ENCODE measurements at regions not wholly inside any gene's neighbourhood (a gene's known extent, or its start where the extent isn't known, plus 50 kb on each side); places are given as distances from the start of the nearest gene placed in this dataset.

DNA sequence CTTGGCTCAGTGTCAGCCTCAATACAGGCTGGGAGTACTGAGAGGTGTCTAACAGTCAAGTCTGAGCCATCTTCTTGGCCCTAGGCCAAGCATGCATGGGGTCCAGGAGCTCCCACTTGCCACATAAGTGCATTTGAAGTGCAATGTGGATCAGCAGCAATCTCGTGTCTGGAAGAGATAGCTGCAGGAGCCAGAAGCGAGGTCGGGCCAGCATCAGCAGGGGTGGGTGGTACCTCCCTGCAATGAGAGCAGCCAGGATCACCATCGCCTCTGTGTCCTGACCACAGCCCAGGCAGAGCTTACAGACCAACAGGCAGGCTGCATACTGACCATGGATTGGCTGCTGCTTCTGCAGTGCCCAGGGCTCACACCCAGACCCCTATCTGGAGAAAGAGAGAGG, 83.0 kb upstream of the CXCL12 start:
- no peaks in the 10 kb centered on the region for H3K4me1 Mint-ChIP-seq
- no peaks in the 10 kb centered on the region for H3K9me3 Mint-ChIP-seq
- ATAC-seq (no peak), DNase-seq (ENCODE audit: low spot score in 2 of 2) (no peak)
- H3K27ac Mint-ChIP-seq: no peak overlapping the region
- no peaks in the 10 kb centered on the region for H3K36me3 Mint-ChIP-seq
- H3K4me3 Mint-ChIP-seq: no peak overlapping the region

DNA sequence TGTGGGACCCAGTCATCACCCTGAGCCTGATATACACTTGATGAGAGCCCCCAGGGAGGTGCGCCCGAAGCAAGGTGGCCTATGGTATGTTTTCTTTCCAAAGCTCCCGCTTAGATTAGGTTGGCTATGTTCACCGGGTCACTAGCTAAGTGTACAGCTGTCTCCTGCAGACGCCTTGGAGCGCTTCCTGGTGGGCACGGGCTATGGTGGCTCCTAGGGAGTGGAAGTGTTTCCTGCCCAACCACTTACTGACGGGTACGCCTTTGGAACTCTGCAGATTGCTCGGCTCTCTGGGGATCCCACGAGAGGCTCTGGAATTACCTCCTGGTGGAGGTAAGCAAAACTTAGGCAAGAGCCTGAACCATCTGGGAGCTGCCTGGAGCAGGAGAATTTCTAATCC, 83.6 kb upstream of the CXCL12 start:
- no peak for ATAC-seq
- Mint-ChIP-seq H3K4me3 (no peak overlapping the region), H3K4me1 (no peaks in the 10 kb centered on the region), H3K36me3 (no peaks in the 10 kb centered on the region), H3K27ac (no peak overlapping the region), H3K9me3 (no peaks in the 10 kb centered on the region)
- no peak for DNase-seq (ENCODE audit: low spot score in 2 of 2)

DNA sequence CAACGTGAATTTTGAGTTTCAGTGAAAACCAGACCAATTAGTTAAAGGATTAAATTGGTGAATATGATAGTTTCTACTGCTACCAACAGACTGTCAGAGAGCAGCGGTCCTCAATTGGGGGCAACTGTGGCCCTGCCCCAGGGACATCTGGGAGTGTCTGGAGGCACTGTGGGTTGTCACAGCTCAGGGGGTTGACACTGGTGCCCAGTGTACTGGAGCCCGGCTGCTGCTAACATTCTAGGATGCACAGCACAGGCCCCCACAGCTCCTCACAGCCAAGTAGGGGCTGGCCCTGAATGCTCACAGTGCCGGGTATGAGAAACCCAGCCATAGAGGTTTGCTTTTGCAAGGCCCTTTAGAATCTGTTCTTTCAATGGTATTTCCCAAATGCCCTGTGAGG, 84.1 kb upstream of the CXCL12 start:
- Mint-ChIP-seq H3K4me1 (no peaks in the 10 kb centered on the region), H3K27ac (no peak overlapping the region), H3K36me3 (no peaks in the 10 kb centered on the region), H3K9me3 (no peaks in the 10 kb centered on the region), H3K4me3 (no peak overlapping the region)
- no peak for DNase-seq (ENCODE audit: low spot score in 2 of 2)
- no peak for ATAC-seq

DNA sequence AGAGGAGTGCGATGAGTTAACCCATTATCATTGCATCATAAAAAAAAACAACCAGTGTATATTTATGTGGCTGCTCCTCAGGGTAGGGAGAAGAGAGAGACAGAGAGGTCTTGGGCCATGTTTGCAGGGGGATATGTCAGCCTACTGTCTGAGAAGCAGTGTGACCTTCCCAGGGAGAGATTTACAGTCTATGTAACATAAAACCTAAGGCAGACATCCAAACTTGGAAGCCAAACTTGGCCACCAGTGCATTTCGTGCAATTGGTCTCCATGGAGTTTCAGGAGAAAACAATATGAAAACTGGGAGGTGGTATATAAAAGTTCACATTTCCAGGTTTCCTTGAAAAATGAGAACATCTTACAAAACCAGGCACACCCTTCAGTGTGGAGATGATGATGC, 85.9 kb upstream of the CXCL12 start:
- Mint-ChIP-seq H3K4me1 (no peaks in the 10 kb centered on the region), H3K27ac (no peak overlapping the region), H3K36me3 (no peaks in the 10 kb centered on the region), H3K9me3 (no peaks in the 10 kb centered on the region), H3K4me3 (no peak overlapping the region)
- DNase-seq (ENCODE audit: low spot score in 2 of 2): no peak
- no peak for ATAC-seq

DNA sequence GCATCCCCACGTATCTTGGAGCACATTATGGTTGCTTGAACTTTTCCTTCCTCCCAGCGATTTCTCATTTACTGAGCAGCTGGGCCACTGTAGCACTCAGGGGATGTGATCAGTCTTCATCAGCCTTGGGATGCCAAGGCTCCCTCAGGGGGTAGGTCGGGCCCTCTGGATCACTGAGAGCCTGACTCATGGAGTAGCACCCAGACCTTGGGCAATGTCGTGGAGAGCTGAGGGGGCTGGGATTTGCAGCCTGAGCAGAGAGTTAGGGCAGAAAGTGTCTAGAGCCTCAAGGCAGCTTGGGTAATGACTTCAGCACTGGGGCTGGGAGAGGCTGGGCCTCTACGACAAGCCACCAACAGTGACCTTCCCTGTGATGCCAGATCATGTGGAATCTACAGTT, 86.5 kb upstream of the CXCL12 start:
- H3K4me3 Mint-ChIP-seq: no peak overlapping the region
- ATAC-seq (no peak), DNase-seq (ENCODE audit: low spot score in 2 of 2) (no peak)
- no peak overlapping the region for H3K27ac Mint-ChIP-seq
- H3K4me1 Mint-ChIP-seq: no peaks in the 10 kb centered on the region
- no peaks in the 10 kb centered on the region for H3K9me3 Mint-ChIP-seq
- no peaks in the 10 kb centered on the region for H3K36me3 Mint-ChIP-seq

DNA sequence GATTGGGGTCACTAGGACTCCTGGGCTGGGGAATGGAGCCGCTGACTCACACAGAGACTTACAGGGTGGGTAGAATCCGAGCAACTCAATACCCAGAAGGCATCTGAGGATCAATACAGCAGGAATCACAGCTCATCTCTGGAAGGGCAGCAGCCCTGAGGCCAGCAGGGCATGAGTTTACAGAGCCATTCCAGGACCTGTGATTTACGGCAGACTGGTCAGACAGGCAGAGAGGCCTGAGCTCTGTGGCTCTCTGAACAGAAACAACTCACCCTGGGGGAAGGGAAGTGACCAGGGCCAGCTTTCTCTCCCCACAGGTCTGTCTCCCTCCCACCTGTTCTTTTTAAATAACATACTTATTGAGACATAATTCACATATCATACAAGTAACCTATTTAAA, 88.2 kb upstream of the CXCL12 start:
- H3K27ac Mint-ChIP-seq: no peak overlapping the region
- no peaks in the 10 kb centered on the region for H3K36me3 Mint-ChIP-seq
- ATAC-seq (no peak), DNase-seq (ENCODE audit: low spot score in 2 of 2) (no peak)
- H3K9me3 Mint-ChIP-seq: no peaks in the 10 kb centered on the region
- no peaks in the 10 kb centered on the region for H3K4me1 Mint-ChIP-seq
- H3K4me3 Mint-ChIP-seq: no peak overlapping the region

DNA sequence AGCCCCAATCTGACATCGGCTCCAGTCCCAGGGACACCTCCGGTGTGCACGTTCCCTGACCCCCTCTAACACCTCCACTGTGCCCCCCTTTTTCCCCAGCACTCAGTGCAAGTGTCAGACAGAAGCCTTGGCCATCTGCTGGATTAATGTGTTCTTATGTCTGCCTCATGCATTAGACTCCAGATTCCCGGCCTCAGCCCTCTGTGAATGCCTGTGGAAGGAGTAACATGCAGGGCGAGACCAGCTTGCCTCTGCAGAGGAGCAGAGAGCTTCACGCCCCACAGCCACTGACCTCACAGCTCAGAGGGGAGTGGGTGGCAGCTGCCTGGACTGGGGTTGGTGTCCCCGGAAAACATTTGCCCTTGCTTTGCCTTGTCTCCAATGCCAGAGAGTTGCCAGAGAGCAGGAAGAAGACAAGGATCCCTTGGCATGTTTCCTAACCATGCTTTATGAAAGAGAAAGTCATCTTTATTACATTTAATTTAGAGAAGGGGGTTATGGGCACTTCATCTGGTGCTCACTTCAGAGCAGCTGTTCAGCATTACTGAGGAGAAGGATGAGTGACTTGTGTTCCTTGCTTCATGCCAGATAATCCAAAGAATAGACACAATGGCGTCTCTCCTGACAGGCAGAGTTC, 91.6 kb upstream of the CXCL12 start:
- ATAC-seq (no peak), DNase-seq (ENCODE audit: low spot score in 2 of 2) (no peak)
- no peaks in the 10 kb centered on the region for H3K36me3 Mint-ChIP-seq
- no peak overlapping the region for H3K27ac Mint-ChIP-seq
- peaks cover 7% of the 10 kb centered on the region for H3K9me3 Mint-ChIP-seq
- no peaks in the 10 kb centered on the region for H3K4me1 Mint-ChIP-seq
- no peak overlapping the region for H3K4me3 Mint-ChIP-seq

DNA sequence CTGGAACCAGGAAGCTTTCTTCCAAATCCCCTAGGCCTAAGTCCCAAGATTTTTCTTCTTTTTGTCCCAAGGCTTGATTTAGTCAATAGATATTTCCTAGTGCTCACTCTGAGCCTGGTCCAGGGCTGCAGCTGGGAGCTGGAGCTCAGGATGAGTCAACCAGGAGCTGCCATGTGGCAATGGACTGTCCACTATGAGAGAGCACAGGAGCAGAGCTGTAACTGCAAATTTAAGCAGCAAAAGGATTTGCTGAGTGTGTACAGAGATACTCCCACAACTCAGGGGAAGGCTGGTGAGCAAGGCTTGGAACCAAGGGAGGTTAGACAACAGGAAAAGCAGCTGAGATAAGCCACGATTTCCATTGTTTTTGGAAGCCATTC, 92.1 kb upstream of the CXCL12 start:
- Mint-ChIP-seq H3K9me3 (peaks cover 7% of the 10 kb centered on the region), H3K36me3 (no peaks in the 10 kb centered on the region), H3K4me3 (no peak overlapping the region), H3K27ac (no peak overlapping the region), H3K4me1 (no peaks in the 10 kb centered on the region)
- no peak for ATAC-seq
- no peak for DNase-seq (ENCODE audit: low spot score in 2 of 2)

DNA sequence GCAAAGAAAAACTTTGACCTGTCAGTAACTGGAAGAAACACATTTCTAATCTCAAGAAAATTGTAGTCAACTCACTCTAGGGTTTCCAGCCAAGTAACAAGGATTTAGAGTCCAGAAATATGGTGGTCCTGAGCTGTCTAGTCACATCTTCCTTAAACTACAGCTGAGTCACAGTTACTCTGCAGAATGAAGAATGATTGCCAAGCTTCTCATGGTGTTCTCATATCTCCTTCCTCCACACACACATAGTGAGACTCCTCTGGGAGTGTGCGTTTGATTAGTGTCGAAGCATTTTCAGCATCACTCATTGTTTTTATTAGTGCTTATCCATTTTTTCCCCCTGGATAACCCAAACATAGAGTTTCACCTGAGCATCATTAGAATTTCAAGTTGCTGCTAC, 93.1 kb upstream of the CXCL12 start:
- no peak overlapping the region for H3K4me3 Mint-ChIP-seq
- no peak for DNase-seq (ENCODE audit: low spot score in 2 of 2)

DNA sequence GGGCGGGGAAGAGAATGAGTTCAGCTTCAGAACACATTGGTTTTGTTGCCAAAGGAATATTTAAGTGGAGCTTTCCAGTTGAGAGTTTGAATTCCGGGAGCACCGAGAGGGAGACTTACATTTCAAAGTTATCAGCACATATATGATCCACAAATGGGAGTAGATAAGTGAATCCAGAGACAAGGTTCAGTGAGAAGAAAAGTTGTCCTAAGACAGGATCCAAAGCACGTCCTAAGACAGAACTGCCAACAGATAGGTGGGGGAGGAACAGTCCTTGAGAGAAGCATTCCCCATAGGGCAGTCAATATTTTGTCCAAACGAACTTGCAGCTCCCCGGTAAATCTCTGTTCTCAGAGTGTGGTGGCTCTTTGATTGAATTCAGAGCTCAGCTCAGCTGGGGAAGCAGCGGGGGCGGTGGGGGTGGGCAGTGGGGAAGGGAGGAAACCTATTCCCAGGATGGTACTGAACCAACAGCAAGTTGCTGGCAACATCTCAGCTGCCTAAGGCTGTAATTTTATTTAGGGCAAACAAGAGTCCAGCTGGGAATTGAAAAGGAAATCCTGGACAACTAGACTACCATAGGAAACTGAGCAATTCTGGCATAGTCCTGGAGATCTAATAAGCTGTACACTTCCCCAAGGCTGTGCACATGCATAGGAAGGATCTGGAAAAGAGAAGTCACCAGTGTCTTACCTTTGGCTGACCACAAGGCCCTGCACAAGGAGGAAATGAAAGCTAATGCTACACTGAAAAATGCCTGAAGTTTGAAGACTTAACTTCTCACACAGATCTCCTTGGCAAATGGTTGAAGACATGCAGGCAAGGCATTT, 94.2 kb upstream of the CXCL12 start:
- Mint-ChIP-seq H3K4me1 (no peaks in the 10 kb centered on the region), H3K36me3 (no peaks in the 10 kb centered on the region), H3K9me3 (peaks cover 7% of the 10 kb centered on the region), H3K27ac (no peak overlapping the region), H3K4me3 (no peak overlapping the region)
- ATAC-seq (no peak), DNase-seq (ENCODE audit: low spot score in 2 of 2) (no peak)

More for the DNA sequence above, 93.1 kb upstream of the CXCL12 start:
- ATAC-seq: no peak
- Mint-ChIP-seq H3K27ac (no peak overlapping the region), H3K4me1 (no peaks in the 10 kb centered on the region), H3K9me3 (peaks cover 7% of the 10 kb centered on the region), H3K36me3 (no peaks in the 10 kb centered on the region)

DNA sequence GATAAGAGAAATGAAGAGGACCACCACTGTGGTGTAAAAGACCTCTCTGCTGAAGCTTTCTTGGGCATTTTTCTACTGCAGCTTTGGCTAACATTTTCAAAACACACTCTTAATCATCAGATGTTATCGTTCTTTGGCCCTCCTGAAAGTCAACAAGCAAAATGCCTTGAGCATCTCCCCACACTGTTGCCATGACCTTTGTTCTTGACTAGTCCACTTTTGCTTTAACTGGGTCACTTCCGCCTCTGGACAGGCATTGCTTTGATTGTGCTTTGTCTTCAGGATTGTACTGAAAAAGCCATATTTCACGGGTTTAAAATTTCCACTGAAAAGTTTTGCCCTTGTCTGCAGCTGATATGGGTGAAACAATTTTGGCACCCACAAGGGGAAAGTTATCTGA, 107.8 kb upstream of the CXCL12 start:
- no peaks in the 10 kb centered on the region for H3K36me3 Mint-ChIP-seq
- no peak for ATAC-seq

DNA sequence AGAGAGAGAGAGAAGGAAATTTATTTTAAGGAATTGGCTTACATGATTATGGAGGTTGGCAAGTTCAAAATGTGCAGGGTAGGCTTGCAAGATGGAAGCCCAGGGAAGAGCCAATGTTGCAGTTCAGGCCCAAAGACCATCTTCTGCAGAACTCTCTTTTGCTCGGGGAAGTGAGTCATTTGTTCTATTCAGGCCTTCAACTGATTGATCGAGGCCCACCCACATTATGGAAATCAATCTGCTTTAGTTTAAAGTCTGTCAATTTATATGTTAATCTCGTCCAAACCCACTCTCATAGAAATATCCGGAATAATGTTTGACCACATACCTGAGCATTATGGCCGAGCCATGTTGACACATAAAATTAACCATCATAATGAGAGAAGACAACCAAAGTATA, 113.3 kb upstream of the CXCL12 start:
- H3K4me3 Mint-ChIP-seq: no peak overlapping the region
- no peaks in the 10 kb centered on the region for H3K4me1 Mint-ChIP-seq
- peaks cover 12% of the 10 kb centered on the region for H3K9me3 Mint-ChIP-seq
- no peak overlapping the region for H3K27ac Mint-ChIP-seq
- no peak for DNase-seq (ENCODE audit: low spot score in 2 of 2)
- no peaks in the 10 kb centered on the region for H3K36me3 Mint-ChIP-seq
- ATAC-seq: no peak

More for the DNA sequence above, 107.8 kb upstream of the CXCL12 start:
- H3K27ac Mint-ChIP-seq: no peak overlapping the region
- H3K9me3 Mint-ChIP-seq: peaks cover 14% of the 10 kb centered on the region
- H3K4me1 Mint-ChIP-seq: no peaks in the 10 kb centered on the region
- no peak for DNase-seq (ENCODE audit: low spot score in 2 of 2)
- no peak overlapping the region for H3K4me3 Mint-ChIP-seq

DNA sequence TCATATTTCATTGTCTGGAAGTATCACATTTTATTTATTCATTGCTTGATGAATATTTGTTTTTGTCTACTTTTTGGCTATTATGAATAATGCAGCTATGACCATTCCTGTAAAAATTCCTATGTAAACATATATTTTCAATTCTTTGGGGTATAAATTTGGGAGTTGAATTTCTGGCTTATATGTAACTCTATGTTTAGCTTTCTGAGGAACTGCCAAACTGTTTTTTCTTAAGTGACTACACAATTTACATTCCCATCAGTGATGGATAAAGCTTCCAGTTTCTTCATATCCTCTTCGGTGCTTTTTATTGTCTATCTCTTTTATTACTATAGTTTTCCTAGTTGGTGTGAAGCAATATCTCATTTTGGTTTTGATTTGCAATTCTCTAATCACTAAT, 115.6 kb upstream of the CXCL12 start:
- no peaks in the 10 kb centered on the region for H3K4me1 Mint-ChIP-seq
- H3K36me3 Mint-ChIP-seq: no peaks in the 10 kb centered on the region
- ATAC-seq (no peak), DNase-seq (ENCODE audit: low spot score in 2 of 2) (no peak)
- H3K9me3 Mint-ChIP-seq: peaks cover 10% of the 10 kb centered on the region
- no peak overlapping the region for H3K4me3 Mint-ChIP-seq
- H3K27ac Mint-ChIP-seq: no peak overlapping the region

DNA sequence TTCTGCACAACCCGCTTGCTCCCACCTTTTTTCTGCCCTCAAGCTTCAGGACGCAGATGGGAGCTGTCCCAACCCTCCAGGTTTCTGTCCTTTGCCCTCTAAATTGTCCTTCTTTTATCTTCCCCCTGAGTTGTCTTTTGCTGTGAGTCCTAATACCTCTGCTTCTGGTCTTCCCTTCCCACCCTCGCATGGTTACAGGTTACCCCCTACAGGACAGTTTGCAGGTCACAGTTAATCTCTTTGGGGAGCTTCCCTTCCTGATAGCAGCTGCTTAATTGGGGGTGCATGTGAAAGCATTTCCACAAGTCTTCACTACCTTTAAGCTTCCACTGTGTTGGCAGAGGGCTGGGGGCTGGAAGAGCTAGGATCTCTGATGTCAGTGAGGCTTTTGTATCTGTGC, 121.5 kb upstream of the CXCL12 start:
- Mint-ChIP-seq H3K9me3 (peaks cover 3% of the 10 kb centered on the region), H3K27ac (no peak overlapping the region)

DNA sequence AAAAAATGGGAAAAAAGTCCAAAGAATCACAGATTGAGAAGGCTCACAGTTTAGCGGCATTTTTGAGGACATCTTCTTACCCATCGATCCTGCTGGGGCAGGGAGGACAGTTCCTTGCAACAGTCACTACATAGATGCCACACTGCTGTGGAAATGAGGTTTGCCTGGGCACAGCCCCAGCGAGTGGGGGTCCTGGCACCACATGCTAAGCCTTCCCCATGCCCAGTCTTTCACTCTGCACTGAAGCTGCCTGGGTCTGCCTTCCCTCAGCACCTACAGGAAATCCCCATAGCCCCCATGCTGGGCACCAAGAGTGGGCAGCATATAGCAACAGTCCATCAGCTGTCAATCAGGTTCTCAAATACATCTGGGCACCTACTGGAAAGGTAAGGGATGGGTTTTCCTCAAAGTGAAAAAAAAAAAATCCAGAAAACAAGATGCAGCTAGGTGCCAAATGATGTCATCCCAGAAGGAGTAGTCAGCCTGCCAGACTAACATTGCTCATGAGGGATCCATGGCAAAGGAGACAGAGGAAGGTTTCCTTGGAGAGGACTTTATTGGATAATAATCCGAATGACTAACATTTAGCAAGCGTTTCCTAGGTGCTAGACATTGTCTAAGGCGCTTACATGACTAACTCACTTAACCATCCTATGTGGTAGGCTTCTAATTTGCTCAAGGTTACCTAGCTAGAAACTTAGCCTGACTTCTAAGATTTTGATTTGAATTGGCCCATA, 125.7 kb upstream of the CXCL12 start:
- DNase-seq (ENCODE audit: low spot score in 2 of 2) (no peak), ATAC-seq (no peak)
- Mint-ChIP-seq H3K27ac (no peak overlapping the region), H3K4me1 (no peaks in the 10 kb centered on the region), H3K9me3 (peaks cover 3% of the 10 kb centered on the region), H3K36me3 (no peaks in the 10 kb centered on the region), H3K4me3 (no peak overlapping the region)

More for the DNA sequence above, 121.5 kb upstream of the CXCL12 start:
- ATAC-seq: no peak
- no peaks in the 10 kb centered on the region for H3K4me1 Mint-ChIP-seq
- H3K4me3 Mint-ChIP-seq: no peak overlapping the region
- H3K36me3 Mint-ChIP-seq: no peaks in the 10 kb centered on the region
- DNase-seq (ENCODE audit: low spot score in 2 of 2): no peak

DNA sequence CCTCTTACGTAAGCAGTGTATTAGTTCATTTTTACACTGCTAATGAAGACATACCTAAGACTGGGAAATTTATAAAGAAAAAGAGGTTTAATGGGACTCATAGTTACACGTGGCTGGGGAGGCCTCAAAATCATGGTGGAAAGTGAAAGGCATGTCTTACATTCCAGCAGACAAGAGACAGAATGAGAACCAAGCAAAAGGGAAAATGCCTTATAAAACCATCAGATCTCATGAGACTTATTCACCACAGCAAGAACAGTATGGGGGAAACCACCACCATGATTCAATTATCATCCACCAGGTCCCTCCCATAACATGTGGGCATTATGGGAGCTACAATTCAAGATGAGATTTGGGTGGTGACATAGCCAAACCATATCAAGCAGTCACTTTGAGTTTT, 126.3 kb upstream of the CXCL12 start:
- Mint-ChIP-seq H3K27ac (no peak overlapping the region), H3K4me3 (no peak overlapping the region), H3K36me3 (no peaks in the 10 kb centered on the region), H3K9me3 (peaks cover 3% of the 10 kb centered on the region), H3K4me1 (no peaks in the 10 kb centered on the region)
- DNase-seq (ENCODE audit: low spot score in 2 of 2): no peak
- ATAC-seq: no peak
